CD4-positive, alpha-beta T cell (primary cell): ENCODE measurements at regions not wholly inside any gene's neighbourhood (a gene's known extent, or its start where the extent isn't known, plus 50 kb on each side); places are given as distances from the start of the nearest gene placed in this dataset.

ENCODE experiments used
- ATAC-seq: fragments of 200-7000 bp; cut with Tn5 transposase; one replicate; pipeline ENCODE4 v1.10.0; 2022; ENCODE audit warnings: mild to moderate bottlenecking; ENCODE audit not compliant: poor library complexity
- CTCF ChIA-PET: fragments of 350-600 bp; sonication (Branson Sonifier 250); formaldehyde crosslinking; loops from one replicate; lab custom pipeline; 2021; ENCODE audit warnings: antibody characterized with exemption, inconsistent platforms; lab: Charles Lee
- POLR2A ChIA-PET: fragments of 350-600 bp; sonication (Branson Sonifier 250); formaldehyde crosslinking; loops from one replicate; lab custom pipeline; 2021; ENCODE audit warnings: antibody characterized with exemption, inconsistent platforms; lab: Charles Lee
- DNase-seq, 14 experiments: peaks; one replicate each; pipeline ENCODE4 v3.0.0-alpha.2; 2013 to 2020; ENCODE audit warnings: mixed read lengths in 2 of 14
- H3K27ac ChIP-seq, 2 donors: one replicate each; pipeline versions ENCODE4 v1.5.1 to v1.7.0; 2013; ENCODE audit warnings: low read length in 2 of 2, low read depth in 1 of 2, mild to moderate bottlenecking in 1 of 2
- H3K27me3 ChIP-seq, 2 experiments: 1 replicate in 1 of 2; 2 replicates in 1 of 2; pipeline versions ENCODE4 v1.6.1 to v1.7.0; 2013; ENCODE audit warnings: low read length in 2 of 2, control low read depth in 1 of 2, mild to moderate bottlenecking in 1 of 2, moderate library complexity in 1 of 2; ENCODE audit not compliant: insufficient read depth in 2 of 2, control insufficient read depth in 1 of 2
- H3K36me3 ChIP-seq: one replicate; pipeline ENCODE4 v1.6.1; 2013; ENCODE audit warnings: low read length, control low read depth; ENCODE audit not compliant: insufficient read depth
- H3K4me1 ChIP-seq: one replicate; pipeline ENCODE4 v1.6.1; 2013; ENCODE audit warnings: low read length, control low read depth; ENCODE audit not compliant: insufficient read depth
- H3K4me3 ChIP-seq: one replicate; pipeline ENCODE4 v1.5.1; 2013; ENCODE audit warnings: mild to moderate bottlenecking, low read length, moderate library complexity
- H3K9me3 ChIP-seq, 2 experiments: 1 replicate in 1 of 2; 2 replicates in 1 of 2; pipeline versions ENCODE4 v1.6.1 to v1.7.0; 2013; ENCODE audit warnings: low read length in 2 of 2, mild to moderate bottlenecking in 2 of 2, control low read depth in 1 of 2, moderate library complexity in 1 of 2; ENCODE audit not compliant: control insufficient read depth in 1 of 2, insufficient read depth in 1 of 2
- H3K27ac Mint-ChIP-seq: one replicate; pipeline ENCODE4 v1.8.0; 2020; ENCODE audit warnings: mixed read lengths
- H3K27me3 Mint-ChIP-seq: one replicate; pipeline ENCODE4 v1.8.0; 2021; ENCODE audit warnings: mixed read lengths
- H3K36me3 Mint-ChIP-seq: one replicate; pipeline ENCODE4 v1.8.0; 2021; ENCODE audit warnings: low read depth, mixed read lengths
- H3K4me1 Mint-ChIP-seq: one replicate; pipeline ENCODE4 v1.8.0; 2021; ENCODE audit warnings: low read depth, mixed read lengths
- H3K4me3 Mint-ChIP-seq: one replicate; pipeline ENCODE4 v1.8.0; 2020; ENCODE audit warnings: mild to moderate bottlenecking, mixed read lengths
- H3K9me3 Mint-ChIP-seq: one replicate; pipeline ENCODE4 v1.8.0; 2020; ENCODE audit warnings: mixed read lengths
- intact Hi-C, 2 experiments: fragments of 100-400 bp; cut with DNase I in 1 of 2; cut with micrococcal nuclease in 1 of 2; formaldehyde crosslinking; loops; one replicate each; pipeline versions ENCODE4 v1.15.1 to v1.9.0; 2023 to 2025; cut with DNase I, micrococcal nuclease
- TF ChIP-seq, protein P1 (sequence below): fragments of 200-600 bp; IDR thresholded peaks from one replicate; pipeline ENCODE4 v1.8.0; 2022; ENCODE audit warnings: antibody characterized with exemption, mild to moderate bottlenecking

DNA sequence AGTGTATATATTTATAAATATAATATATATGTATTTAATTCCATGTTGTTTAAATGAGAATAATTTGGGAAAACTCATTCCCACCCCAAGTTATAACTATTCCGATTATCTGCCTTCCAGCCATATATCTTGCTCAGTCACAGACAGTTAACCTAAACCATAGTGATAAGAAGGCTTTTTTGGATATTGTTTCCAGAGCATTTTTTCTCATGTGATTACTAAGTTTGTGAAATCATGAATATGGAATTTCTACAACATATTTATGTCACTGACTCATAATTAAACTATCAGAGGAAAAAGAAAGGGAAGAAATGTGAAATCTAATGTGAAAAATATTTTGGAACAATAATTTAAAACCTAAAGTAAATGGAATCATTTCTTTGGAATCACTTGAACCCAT, 1163.5 kb upstream of the PABPC4L start:
- ChIA-PET CTCF (no interaction called here), POLR2A (no interaction called here)
- H3K4me3 ChIP-seq: no peak overlapping the region
- TF ChIP-seq, protein P1, sequence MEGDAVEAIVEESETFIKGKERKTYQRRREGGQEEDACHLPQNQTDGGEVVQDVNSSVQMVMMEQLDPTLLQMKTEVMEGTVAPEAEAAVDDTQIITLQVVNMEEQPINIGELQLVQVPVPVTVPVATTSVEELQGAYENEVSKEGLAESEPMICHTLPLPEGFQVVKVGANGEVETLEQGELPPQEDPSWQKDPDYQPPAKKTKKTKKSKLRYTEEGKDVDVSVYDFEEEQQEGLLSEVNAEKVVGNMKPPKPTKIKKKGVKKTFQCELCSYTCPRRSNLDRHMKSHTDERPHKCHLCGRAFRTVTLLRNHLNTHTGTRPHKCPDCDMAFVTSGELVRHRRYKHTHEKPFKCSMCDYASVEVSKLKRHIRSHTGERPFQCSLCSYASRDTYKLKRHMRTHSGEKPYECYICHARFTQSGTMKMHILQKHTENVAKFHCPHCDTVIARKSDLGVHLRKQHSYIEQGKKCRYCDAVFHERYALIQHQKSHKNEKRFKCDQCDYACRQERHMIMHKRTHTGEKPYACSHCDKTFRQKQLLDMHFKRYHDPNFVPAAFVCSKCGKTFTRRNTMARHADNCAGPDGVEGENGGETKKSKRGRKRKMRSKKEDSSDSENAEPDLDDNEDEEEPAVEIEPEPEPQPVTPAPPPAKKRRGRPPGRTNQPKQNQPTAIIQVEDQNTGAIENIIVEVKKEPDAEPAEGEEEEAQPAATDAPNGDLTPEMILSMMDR: no peak
- no peak overlapping the region for H3K4me3 Mint-ChIP-seq
- ATAC-seq: no peak
- no peaks in the 10 kb centered on the region for H3K27me3 Mint-ChIP-seq
- peaks cover 0 to 3% of the 10 kb centered on the region in 2 experiments for H3K9me3 ChIP-seq
- no peaks in the 10 kb centered on the region for H3K4me1 Mint-ChIP-seq
- no peak for DNase-seq
- no peaks in the 10 kb centered on the region for H3K4me1 ChIP-seq
- H3K27ac ChIP-seq: no peak overlapping the region
- no peaks in the 10 kb centered on the region for H3K36me3 Mint-ChIP-seq
- no peak overlapping the region for H3K27ac Mint-ChIP-seq
- no peaks in the 10 kb centered on the region for H3K27me3 ChIP-seq
- intact Hi-C loops: no loop called here
- H3K36me3 ChIP-seq: no peaks in the 10 kb centered on the region
- peaks cover 2% of the 10 kb centered on the region for H3K9me3 Mint-ChIP-seq

DNA sequence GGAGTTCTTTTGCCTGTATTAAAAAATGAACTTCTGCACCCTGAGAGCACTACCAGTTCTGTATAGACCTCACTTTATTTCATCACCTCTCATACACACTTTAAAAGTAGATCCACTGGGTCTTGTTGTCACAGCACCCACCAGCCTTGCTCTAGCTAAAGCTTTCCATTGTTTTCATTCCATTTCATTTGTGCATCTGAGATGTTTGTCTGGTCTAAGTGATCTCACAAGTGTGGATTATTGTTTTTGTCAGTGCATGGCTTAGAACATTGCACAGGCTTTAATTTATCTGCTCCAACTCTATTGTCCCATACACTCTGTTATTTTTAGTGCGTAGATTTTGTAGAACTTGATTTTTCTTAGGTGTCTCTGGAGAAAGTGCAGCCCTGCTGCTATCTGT, 1157.5 kb upstream of the PABPC4L start:
- H3K9me3 Mint-ChIP-seq: peaks cover 3% of the 10 kb centered on the region
- H3K4me3 Mint-ChIP-seq: no peak overlapping the region
- no peaks in the 10 kb centered on the region for H3K36me3 Mint-ChIP-seq
- no peaks in the 10 kb centered on the region for H3K36me3 ChIP-seq
- ATAC-seq (no peak), DNase-seq (no peak)
- no peak overlapping the region for H3K4me3 ChIP-seq
- intact Hi-C loops: no loop called here
- no peak overlapping the region for H3K27ac Mint-ChIP-seq
- H3K4me1 ChIP-seq: no peaks in the 10 kb centered on the region
- no peaks in the 10 kb centered on the region for H3K27me3 ChIP-seq
- TF ChIP-seq, protein P1: no peak
- no peaks in the 10 kb centered on the region for H3K9me3 ChIP-seq
- CTCF ChIA-PET: no interaction called here
- H3K4me1 Mint-ChIP-seq: no peaks in the 10 kb centered on the region
- no peaks in the 10 kb centered on the region for H3K27me3 Mint-ChIP-seq
- POLR2A ChIA-PET: no interaction called here
- H3K27ac ChIP-seq: no peak overlapping the region

DNA sequence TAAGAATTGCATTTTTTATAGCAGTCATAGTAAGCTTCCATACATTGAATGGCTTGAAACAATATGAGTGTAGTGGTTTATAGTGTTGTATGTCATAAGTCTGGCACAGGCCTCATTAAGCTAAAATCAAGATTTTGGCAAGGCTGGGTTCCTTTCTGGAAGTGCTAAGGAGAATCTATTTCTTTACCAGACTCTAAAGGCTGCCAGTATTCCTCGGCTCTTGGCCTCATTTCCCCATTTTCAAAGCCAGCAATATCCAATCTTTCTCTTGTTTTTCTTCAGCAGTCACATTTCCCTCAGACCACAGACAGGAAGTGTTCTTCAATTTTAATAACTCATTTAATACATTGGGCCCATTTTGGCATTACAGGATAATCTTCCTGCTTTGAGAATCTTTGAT, 1155.5 kb upstream of the PABPC4L start:
- H3K4me1 Mint-ChIP-seq: no peaks in the 10 kb centered on the region
- intact Hi-C loops: no loop called here
- H3K27me3 Mint-ChIP-seq: no peaks in the 10 kb centered on the region
- CTCF ChIA-PET: no interaction called here
- Histone ChIP-seq H3K9me3 (no peaks in the 10 kb centered on the region), H3K27ac (no peak overlapping the region), H3K27me3 (no peaks in the 10 kb centered on the region), H3K4me3 (no peak overlapping the region), H3K36me3 (no peaks in the 10 kb centered on the region), H3K4me1 (no peaks in the 10 kb centered on the region)
- no peak for ATAC-seq
- TF ChIP-seq, protein P1: no peak
- DNase-seq: no peak
- no peaks in the 10 kb centered on the region for H3K36me3 Mint-ChIP-seq
- POLR2A ChIA-PET: no interaction called here
- peaks cover 3% of the 10 kb centered on the region for H3K9me3 Mint-ChIP-seq
- H3K4me3 Mint-ChIP-seq: no peak overlapping the region
- no peak overlapping the region for H3K27ac Mint-ChIP-seq
